Gastrocnemius medialis (tissue), 4 donors: ENCODE measurements at regions not wholly inside any gene's neighbourhood (a gene's known extent, or its start where the extent isn't known, plus 50 kb on each side); places are given as distances from the start of the nearest gene placed in this dataset.

Source experiments
- POLR2A ChIP-seq, 2 donors: fragments of 450-650 bp; IDR thresholded peaks; one replicate each; pipeline ENCODE4 v1.6.1; 2017; ENCODE audit warnings: antibody characterized with exemption in 2 of 2, mild to moderate bottlenecking in 2 of 2, moderate library complexity in 2 of 2
- TF ChIP-seq, protein P1 (sequence below), 5 experiments: fragments of 450-650 bp in 3 of 5; fragments of 200-600 bp in 2 of 5; sonication (generic) in 2 of 5; IDR thresholded peaks in 4 of 5; conservative IDR thresholded peaks in 1 of 5; 1 replicate in 4 of 5; 2 replicates in 1 of 5; pipeline ENCODE4 v1.5.1; 2016 to 2019; ENCODE audit warnings: antibody characterized with exemption in 5 of 5, mild to moderate bottlenecking in 3 of 5, moderate library complexity in 3 of 5

DNA sequence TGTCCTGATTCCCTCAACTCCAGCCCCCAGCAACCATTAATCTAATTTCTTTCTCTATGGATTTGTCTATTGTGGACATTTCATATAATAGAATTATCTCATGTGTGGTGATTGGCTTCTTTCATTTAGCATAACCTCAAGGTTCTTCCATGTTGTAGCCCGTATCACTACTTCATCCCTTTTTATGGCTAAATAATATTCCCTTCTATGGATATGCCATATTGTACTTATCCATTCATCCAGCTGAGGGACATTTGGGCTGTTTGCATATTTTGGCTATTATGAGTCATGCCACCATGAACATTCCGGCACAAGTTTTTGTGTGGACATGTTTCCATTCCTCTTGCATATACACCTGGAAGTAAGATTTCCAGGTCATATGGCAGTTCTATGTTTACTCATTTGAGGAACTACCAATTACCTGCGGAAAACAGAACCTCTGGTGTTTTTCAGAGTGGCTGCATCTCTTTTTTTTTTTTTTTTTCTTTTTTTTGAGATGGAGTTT, 108.7 kb upstream of the MAP1LC3B2 start:
- TF ChIP-seq, protein P1, sequence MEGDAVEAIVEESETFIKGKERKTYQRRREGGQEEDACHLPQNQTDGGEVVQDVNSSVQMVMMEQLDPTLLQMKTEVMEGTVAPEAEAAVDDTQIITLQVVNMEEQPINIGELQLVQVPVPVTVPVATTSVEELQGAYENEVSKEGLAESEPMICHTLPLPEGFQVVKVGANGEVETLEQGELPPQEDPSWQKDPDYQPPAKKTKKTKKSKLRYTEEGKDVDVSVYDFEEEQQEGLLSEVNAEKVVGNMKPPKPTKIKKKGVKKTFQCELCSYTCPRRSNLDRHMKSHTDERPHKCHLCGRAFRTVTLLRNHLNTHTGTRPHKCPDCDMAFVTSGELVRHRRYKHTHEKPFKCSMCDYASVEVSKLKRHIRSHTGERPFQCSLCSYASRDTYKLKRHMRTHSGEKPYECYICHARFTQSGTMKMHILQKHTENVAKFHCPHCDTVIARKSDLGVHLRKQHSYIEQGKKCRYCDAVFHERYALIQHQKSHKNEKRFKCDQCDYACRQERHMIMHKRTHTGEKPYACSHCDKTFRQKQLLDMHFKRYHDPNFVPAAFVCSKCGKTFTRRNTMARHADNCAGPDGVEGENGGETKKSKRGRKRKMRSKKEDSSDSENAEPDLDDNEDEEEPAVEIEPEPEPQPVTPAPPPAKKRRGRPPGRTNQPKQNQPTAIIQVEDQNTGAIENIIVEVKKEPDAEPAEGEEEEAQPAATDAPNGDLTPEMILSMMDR (IDR thresholded peaks at IDR 0.05 in 4 of 5, conservative IDR thresholded peaks at IDR 0.05 in 1 of 5) = no peak
- TF ChIP-seq POLR2A (IDR thresholded peaks at IDR 0.05) = no peak
